ENCODE measurements at regions not wholly inside any gene's neighbourhood (a gene's known extent, or its start where the extent isn't known, plus 50 kb on each side); places are given as distances from the start of the nearest gene placed in this dataset.

DNA sequence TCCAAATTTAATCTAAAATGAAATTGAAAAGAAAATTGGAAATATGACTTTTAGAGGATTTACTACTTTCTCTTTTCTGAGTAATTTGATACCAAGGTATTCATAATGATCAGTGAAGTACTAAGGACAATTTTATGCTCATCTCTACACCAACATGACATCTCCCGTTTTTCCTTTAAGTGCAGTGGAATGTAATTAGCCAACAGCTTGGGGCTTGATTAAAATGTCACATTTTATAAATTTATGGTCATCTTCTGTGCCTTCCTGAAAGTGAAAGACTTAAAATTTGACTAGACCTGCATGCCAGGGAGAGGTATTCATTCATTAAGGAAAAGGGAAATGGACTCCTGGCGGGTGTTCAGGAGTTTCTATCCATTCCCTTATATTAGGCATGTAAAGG lies 228.2 kb upstream of the CNTN3 start:
- no peak for DNase-seq
- Histone ChIP-seq H3K4me2 (ENCODE audit: low read depth, low read length) (no peak overlapping the region), H2AFZ (ENCODE audit: low read length) (no peak overlapping the region), H3K4me1 (ENCODE audit: low read length) (no peaks in the 10 kb centered on the region), H3K36me3 (replicated peaks; ENCODE audit: insufficient read depth, low read length) (no peaks in the 10 kb centered on the region), H3F3A (ENCODE audit: insufficient read depth, low read length) (no peaks in the 10 kb centered on the region), H3K4me3 (ENCODE audit: low read length) (no peak overlapping the region), H3K79me2 (ENCODE audit: low read length) (no peaks in the 10 kb centered on the region), H3K27ac (ENCODE audit: low read length) (no peak overlapping the region), H3K9me3 (replicated peaks; ENCODE audit: insufficient read depth, low read length) (no peaks in the 10 kb centered on the region), H3K9ac (ENCODE audit: low read length) (no peak overlapping the region), H4K20me1 (ENCODE audit: insufficient read depth, low read length) (no peaks in the 10 kb centered on the region), H3K9me2 (replicated peaks; ENCODE audit: insufficient read depth, low read length) (no peaks in the 10 kb centered on the region), H3K27me3 (replicated peaks; ENCODE audit: insufficient read depth, low read length) (no peaks in the 10 kb centered on the region)
- TF ChIP-seq EZH2phosphoT487 (IDR thresholded peaks at IDR 0.05; ENCODE audit: low read length) (no peak), EZH2 (optimal IDR thresholded peaks at IDR 0.05; ENCODE audit: low read depth, low read length) (no peak)
- TF ChIP-seq, protein P1, sequence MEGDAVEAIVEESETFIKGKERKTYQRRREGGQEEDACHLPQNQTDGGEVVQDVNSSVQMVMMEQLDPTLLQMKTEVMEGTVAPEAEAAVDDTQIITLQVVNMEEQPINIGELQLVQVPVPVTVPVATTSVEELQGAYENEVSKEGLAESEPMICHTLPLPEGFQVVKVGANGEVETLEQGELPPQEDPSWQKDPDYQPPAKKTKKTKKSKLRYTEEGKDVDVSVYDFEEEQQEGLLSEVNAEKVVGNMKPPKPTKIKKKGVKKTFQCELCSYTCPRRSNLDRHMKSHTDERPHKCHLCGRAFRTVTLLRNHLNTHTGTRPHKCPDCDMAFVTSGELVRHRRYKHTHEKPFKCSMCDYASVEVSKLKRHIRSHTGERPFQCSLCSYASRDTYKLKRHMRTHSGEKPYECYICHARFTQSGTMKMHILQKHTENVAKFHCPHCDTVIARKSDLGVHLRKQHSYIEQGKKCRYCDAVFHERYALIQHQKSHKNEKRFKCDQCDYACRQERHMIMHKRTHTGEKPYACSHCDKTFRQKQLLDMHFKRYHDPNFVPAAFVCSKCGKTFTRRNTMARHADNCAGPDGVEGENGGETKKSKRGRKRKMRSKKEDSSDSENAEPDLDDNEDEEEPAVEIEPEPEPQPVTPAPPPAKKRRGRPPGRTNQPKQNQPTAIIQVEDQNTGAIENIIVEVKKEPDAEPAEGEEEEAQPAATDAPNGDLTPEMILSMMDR (IDR thresholded peaks at IDR 0.05; ENCODE audit: low read length): no peak

DNA sequence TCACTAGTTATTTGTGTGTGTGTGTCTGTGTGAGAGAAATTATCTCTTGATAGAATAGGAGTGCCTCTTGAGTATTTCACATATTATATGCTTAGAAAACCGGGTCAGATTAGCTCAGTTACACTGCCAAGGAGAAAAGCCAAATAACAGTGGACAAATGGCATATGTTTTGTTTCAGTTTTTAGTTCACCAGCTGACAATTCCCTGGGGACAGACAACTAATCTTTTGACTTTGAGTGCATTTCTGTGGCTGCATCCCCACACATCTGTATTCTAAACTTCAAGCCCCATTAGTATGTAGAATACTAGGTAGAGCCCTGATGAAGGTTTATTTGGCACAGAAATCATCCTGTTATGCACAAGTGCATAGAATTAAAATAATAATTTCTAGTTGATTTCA lies 227.7 kb upstream of the CNTN3 start:
- Histone ChIP-seq H2AFZ (ENCODE audit: low read length) (no peak overlapping the region), H3K9ac (ENCODE audit: low read length) (no peak overlapping the region), H3K4me2 (ENCODE audit: low read depth, low read length) (no peak overlapping the region), H3K4me1 (ENCODE audit: low read length) (no peaks in the 10 kb centered on the region), H3K27ac (ENCODE audit: low read length) (no peak overlapping the region), H4K20me1 (ENCODE audit: insufficient read depth, low read length) (no peaks in the 10 kb centered on the region), H3K36me3 (replicated peaks; ENCODE audit: insufficient read depth, low read length) (no peaks in the 10 kb centered on the region), H3K27me3 (replicated peaks; ENCODE audit: insufficient read depth, low read length) (no peaks in the 10 kb centered on the region), H3K9me3 (replicated peaks; ENCODE audit: insufficient read depth, low read length) (no peaks in the 10 kb centered on the region), H3F3A (ENCODE audit: insufficient read depth, low read length) (no peaks in the 10 kb centered on the region), H3K4me3 (ENCODE audit: low read length) (no peak overlapping the region), H3K79me2 (ENCODE audit: low read length) (no peaks in the 10 kb centered on the region), H3K9me2 (replicated peaks; ENCODE audit: insufficient read depth, low read length) (no peaks in the 10 kb centered on the region)
- no peak for DNase-seq
- TF ChIP-seq, protein P1 (IDR thresholded peaks at IDR 0.05; ENCODE audit: low read length): no peak
- TF ChIP-seq EZH2phosphoT487 (IDR thresholded peaks at IDR 0.05; ENCODE audit: low read length): no peak
- no peak for TF ChIP-seq EZH2 (optimal IDR thresholded peaks at IDR 0.05; ENCODE audit: low read depth, low read length)

DNA sequence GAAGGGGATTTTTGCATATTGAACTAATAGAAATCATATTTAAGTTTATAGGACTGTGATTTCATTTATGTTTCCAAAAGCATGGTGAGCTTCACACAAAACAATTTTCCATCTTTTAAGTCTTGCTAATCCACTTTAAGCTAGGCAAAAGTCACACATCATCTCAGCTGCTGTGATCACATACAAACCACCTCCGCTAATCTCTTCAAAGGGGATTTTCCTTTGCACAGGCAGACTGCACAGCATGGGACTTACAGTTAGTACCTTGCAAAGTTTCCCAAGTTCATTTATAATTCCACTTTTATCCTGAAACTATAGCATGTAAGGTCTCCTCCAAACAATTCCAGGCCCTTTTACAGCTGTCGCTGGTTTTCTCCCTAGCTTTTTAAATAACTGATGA lies 225.1 kb upstream of the CNTN3 start:
- no peak overlapping the region for H3K4me2 ChIP-seq (ENCODE audit: low read depth, low read length)
- no peak overlapping the region for H2AFZ ChIP-seq (ENCODE audit: low read length)
- no peaks in the 10 kb centered on the region for H3K79me2 ChIP-seq (ENCODE audit: low read length)
- no peaks in the 10 kb centered on the region for H3K36me3 ChIP-seq (replicated peaks; ENCODE audit: insufficient read depth, low read length)
- no peak overlapping the region for H3K4me3 ChIP-seq (ENCODE audit: low read length)
- no peak overlapping the region for H3K9ac ChIP-seq (ENCODE audit: low read length)
- no peaks in the 10 kb centered on the region for H3K9me2 ChIP-seq (replicated peaks; ENCODE audit: insufficient read depth, low read length)
- no peaks in the 10 kb centered on the region for H3K27me3 ChIP-seq (replicated peaks; ENCODE audit: insufficient read depth, low read length)
- no peaks in the 10 kb centered on the region for H3F3A ChIP-seq (ENCODE audit: insufficient read depth, low read length)
- H3K9me3 ChIP-seq (replicated peaks; ENCODE audit: insufficient read depth, low read length): no peaks in the 10 kb centered on the region
- H3K27ac ChIP-seq (ENCODE audit: low read length): no peak overlapping the region
- TF ChIP-seq EZH2 (optimal IDR thresholded peaks at IDR 0.05; ENCODE audit: low read depth, low read length) (no peak), EZH2phosphoT487 (IDR thresholded peaks at IDR 0.05; ENCODE audit: low read length) (no peak)
- TF ChIP-seq, protein P1 (IDR thresholded peaks at IDR 0.05; ENCODE audit: low read length): no peak
- H4K20me1 ChIP-seq (ENCODE audit: insufficient read depth, low read length): no peaks in the 10 kb centered on the region
- no peaks in the 10 kb centered on the region for H3K4me1 ChIP-seq (ENCODE audit: low read length)
- no peak for DNase-seq

Data from MM.1S (cell line).